PFSK-1 (cell line): ENCODE measurements at regions not wholly inside any gene's neighbourhood (a gene's known extent, or its start where the extent isn't known, plus 50 kb on each side); places are given as distances from the start of the nearest gene placed in this dataset.

Experiments
- POLR2AphosphoS5 ChIP-seq: IDR thresholded peaks from 2 replicates; pipeline ENCODE4 v1.6.1; 2012; ENCODE audit warnings: low read depth, mild to moderate bottlenecking, control low read depth, low read length, moderate library complexity
- SIN3A ChIP-seq: IDR thresholded peaks from 2 replicates; pipeline ENCODE4 v1.6.1; 2012; ENCODE audit warnings: mild to moderate bottlenecking, low read length, moderate library complexity, borderline replicate concordance; ENCODE audit not compliant: insufficient read depth
- TAF1 ChIP-seq: IDR thresholded peaks from 2 replicates; pipeline ENCODE4 v1.6.1; 2012; ENCODE audit warnings: low read length, control low read depth, borderline replicate concordance; ENCODE audit not compliant: insufficient read depth
- TF ChIP-seq, protein P1 (sequence below), 2 experiments: IDR thresholded peaks; 2 replicates each; pipeline versions ENCODE4 v1.6.1 to v1.8.0; 2011 to 2012; ENCODE audit warnings: low read depth in 2 of 2, low read length in 2 of 2, control low read depth in 1 of 2, inconsistent platforms in 1 of 2, mild to moderate bottlenecking in 1 of 2, moderate library complexity in 1 of 2; ENCODE audit not compliant: insufficient read depth in 1 of 2

DNA sequence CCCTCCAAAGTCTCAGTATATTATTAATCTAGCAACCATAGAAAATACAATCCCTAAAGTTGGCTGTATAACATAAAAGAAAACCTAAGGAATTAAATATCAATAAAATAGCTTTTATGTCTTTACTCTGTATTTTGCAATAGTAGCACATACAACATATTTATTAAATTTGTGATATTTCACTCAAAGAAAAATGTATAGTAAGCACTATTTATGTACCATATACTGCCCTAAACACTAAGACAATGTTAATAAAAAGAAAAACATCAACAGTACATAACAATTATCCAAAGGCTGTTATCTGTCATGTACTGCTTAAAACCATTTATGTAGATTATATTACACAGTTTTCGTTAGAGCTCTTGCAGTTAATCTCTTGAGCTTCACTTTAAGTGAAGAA lies 834.5 kb upstream of the INTU start:
- TF ChIP-seq POLR2AphosphoS5 (no peak), TAF1 (no peak), SIN3A (no peak)
- TF ChIP-seq, protein P1, sequence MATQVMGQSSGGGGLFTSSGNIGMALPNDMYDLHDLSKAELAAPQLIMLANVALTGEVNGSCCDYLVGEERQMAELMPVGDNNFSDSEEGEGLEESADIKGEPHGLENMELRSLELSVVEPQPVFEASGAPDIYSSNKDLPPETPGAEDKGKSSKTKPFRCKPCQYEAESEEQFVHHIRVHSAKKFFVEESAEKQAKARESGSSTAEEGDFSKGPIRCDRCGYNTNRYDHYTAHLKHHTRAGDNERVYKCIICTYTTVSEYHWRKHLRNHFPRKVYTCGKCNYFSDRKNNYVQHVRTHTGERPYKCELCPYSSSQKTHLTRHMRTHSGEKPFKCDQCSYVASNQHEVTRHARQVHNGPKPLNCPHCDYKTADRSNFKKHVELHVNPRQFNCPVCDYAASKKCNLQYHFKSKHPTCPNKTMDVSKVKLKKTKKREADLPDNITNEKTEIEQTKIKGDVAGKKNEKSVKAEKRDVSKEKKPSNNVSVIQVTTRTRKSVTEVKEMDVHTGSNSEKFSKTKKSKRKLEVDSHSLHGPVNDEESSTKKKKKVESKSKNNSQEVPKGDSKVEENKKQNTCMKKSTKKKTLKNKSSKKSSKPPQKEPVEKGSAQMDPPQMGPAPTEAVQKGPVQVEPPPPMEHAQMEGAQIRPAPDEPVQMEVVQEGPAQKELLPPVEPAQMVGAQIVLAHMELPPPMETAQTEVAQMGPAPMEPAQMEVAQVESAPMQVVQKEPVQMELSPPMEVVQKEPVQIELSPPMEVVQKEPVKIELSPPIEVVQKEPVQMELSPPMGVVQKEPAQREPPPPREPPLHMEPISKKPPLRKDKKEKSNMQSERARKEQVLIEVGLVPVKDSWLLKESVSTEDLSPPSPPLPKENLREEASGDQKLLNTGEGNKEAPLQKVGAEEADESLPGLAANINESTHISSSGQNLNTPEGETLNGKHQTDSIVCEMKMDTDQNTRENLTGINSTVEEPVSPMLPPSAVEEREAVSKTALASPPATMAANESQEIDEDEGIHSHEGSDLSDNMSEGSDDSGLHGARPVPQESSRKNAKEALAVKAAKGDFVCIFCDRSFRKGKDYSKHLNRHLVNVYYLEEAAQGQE (IDR thresholded peaks at IDR 0.05; ENCODE audit: insufficient read depth in 1 of 2, low read depth in 2 of 2, low read length in 2 of 2): no peak
